Panc1 (cell line): ENCODE measurements at regions not wholly inside any gene's neighbourhood (a gene's known extent, or its start where the extent isn't known, plus 50 kb on each side); places are given as distances from the start of the nearest gene placed in this dataset.
A peak's percentile ranks its signal among the peaks of the same experiment; 100 is the strongest.

Experiments used
- ATAC-seq: fragments of 200-7000 bp; cut with Tn5 transposase; 2 replicates; pipeline ENCODE4 v1.9.1; 2020; ENCODE audit warnings: mild to moderate bottlenecking, moderate library complexity
- BruUV-seq: library from RNA; stranded (reverse); fragments of 400-500 nt; replicated peaks from 2 replicates; lab custom pipeline; 2021; lab: Mats Ljungman, UMichigan
- CTCF ChIA-PET: fragments of 300-600 bp; sonication (Branson Sonifier 250); formaldehyde crosslinking; loops from one replicate; lab custom pipeline; 2022; ENCODE audit warnings: antibody characterized with exemption; lab: Charles Lee
- POLR2A ChIA-PET: fragments of 300-600 bp; sonication (Branson Sonifier 250); formaldehyde crosslinking; loops from one replicate; lab custom pipeline; 2022; ENCODE audit warnings: antibody characterized with exemption; lab: Charles Lee
- DNase-seq: peaks from one replicate; pipeline ENCODE4 v3.0.0-alpha.2; 2010; ENCODE audit warnings: low read depth, low spot score
- H3K27ac ChIP-seq: 2 replicates; pipeline ENCODE4 v1.5.1; 2011; ENCODE audit warnings: mild to moderate bottlenecking, low read length, inconsistent platforms
- H3K27me3 ChIP-seq: fragments of 200-500 bp; sonication (Bioruptor generic); 2 replicates; pipeline ENCODE4 v1.6.0; 2014; ENCODE audit warnings: low read length, inconsistent platforms; ENCODE audit not compliant: control insufficient read depth, insufficient read depth
- H3K36me3 ChIP-seq: fragments of 200-500 bp; sonication (Bioruptor generic); 2 replicates; pipeline ENCODE4 v1.5.1; 2014; ENCODE audit warnings: inconsistent platforms, mild to moderate bottlenecking, low read length, moderate library complexity; ENCODE audit not compliant: control insufficient read depth, insufficient read depth
- H3K4me1 ChIP-seq: 2 replicates; pipeline ENCODE4 v1.5.1; 2011; ENCODE audit warnings: inconsistent platforms, mild to moderate bottlenecking, low read length, moderate library complexity; ENCODE audit not compliant: control insufficient read depth, insufficient read depth
- H3K4me3 ChIP-seq, 2 experiments: 2 replicates each; pipeline ENCODE4 v1.5.1; 2011 to 2012; ENCODE audit warnings: low read depth in 2 of 2, low read length in 2 of 2, mild to moderate bottlenecking in 2 of 2, inconsistent platforms in 1 of 2, moderate library complexity in 1 of 2
- H3K9me3 ChIP-seq: fragments of 200-500 bp; sonication (Bioruptor generic); 2 replicates; pipeline ENCODE4 v1.5.1; 2014; ENCODE audit warnings: low read depth, mild to moderate bottlenecking, inconsistent platforms, low read length, moderate library complexity; ENCODE audit not compliant: control insufficient read depth, insufficient read depth
- CTCF ChIP-seq: fragments of 450-650 bp; IDR thresholded peaks from 2 replicates; pipeline ENCODE4 v1.5.1; 2017; ENCODE audit warnings: mild to moderate bottlenecking
- POLR2AphosphoS5 ChIP-seq: IDR thresholded peaks from 2 replicates; pipeline ENCODE4 v1.6.1; 2012; ENCODE audit warnings: mild to moderate bottlenecking, low read depth, low read length, moderate library complexity
- REST ChIP-seq, 2 experiments: IDR thresholded peaks; 2 replicates each; pipeline ENCODE4 v1.6.1; 2011 to 2012; ENCODE audit warnings: low read depth in 2 of 2, control low read depth in 1 of 2, low read length in 1 of 2, mild to moderate bottlenecking in 1 of 2, moderate library complexity in 1 of 2; ENCODE audit not compliant: insufficient read depth in 1 of 2
- SIN3A ChIP-seq: IDR thresholded peaks from 2 replicates; pipeline ENCODE4 v1.6.1; 2012; ENCODE audit warnings: low read depth, mild to moderate bottlenecking, low read length, moderate library complexity, borderline replicate concordance; ENCODE audit not compliant: insufficient read depth
- TCF7L2 ChIP-seq: IDR thresholded peaks from 2 replicates; pipeline ENCODE4 v1.6.1; 2011; ENCODE audit warnings: mild to moderate bottlenecking, low read depth, low read length, inconsistent platforms
- in situ Hi-C: cut with HindIII; loops from 2 replicates; pipeline ENCODE4 v1.10.0; 2016; ENCODE audit warnings: low sequenced_read_pairs, low pct_unique_long_range_greater_than_20kb
- intact Hi-C: fragments of 100-400 bp; cut with micrococcal nuclease; formaldehyde crosslinking; loops from one replicate; pipeline ENCODE4 v1.10.0; 2022; ENCODE audit not compliant: unreplicated experiment

GRCh38 chrX:43349363-43349762, 306.7 kb upstream of the MAOA start:
- POLR2A ChIA-PET = no interaction called here
- in situ Hi-C loops = no loop called here
- BruUV-seq = no TSS peak

GRCh38 chrX:43350935-43351334, 305.2 kb upstream of the MAOA start:
- intact Hi-C loops = loop anchor here (10.0 kb wide), 1 partner anchor 204 kb away; no protein-coding TSS in a partner anchor
- Histone ChIP-seq H3K9me3 (no peaks in the 10 kb centered on the region), H3K4me3 (no peak overlapping the region), H3K27me3 (no peaks in the 10 kb centered on the region), H3K4me1 (no peaks in the 10 kb centered on the region), H3K27ac (no peak overlapping the region), H3K36me3 (no peaks in the 10 kb centered on the region)
- ChIA-PET CTCF (no interaction called here), POLR2A (no interaction called here)
- BruUV-seq = no TSS peak
- ATAC-seq = no peak
- no peak for DNase-seq
- TF ChIP-seq SIN3A (no peak), TCF7L2 (no peak)
- in situ Hi-C loops = no loop called here

More at GRCh38 chrX:43349363-43349762, 306.7 kb upstream of the MAOA start:
- CTCF ChIA-PET = no interaction called here
- Histone ChIP-seq H3K27ac (no peak overlapping the region), H3K4me3 (no peak overlapping the region), H3K9me3 (no peaks in the 10 kb centered on the region), H3K4me1 (no peaks in the 10 kb centered on the region), H3K36me3 (no peaks in the 10 kb centered on the region), H3K27me3 (no peaks in the 10 kb centered on the region)
- TF ChIP-seq CTCF = peak; percentile 48
- TF ChIP-seq POLR2AphosphoS5 = no peak
- no peak for TF ChIP-seq TCF7L2
- TF ChIP-seq REST (IDR thresholded peaks at IDR 0.05; ENCODE audit: insufficient read depth in 1 of 2, low read depth in 2 of 2, low read length in 1 of 2) = no peak
- no peak for TF ChIP-seq SIN3A
- DNase-seq (peak; percentile 25), ATAC-seq (no peak)
- intact Hi-C loops = no loop called here

GRCh38 chrX:43357741-43358140, 298.4 kb upstream of the MAOA start:
- ATAC-seq (no peak), DNase-seq (no peak)
- ChIA-PET CTCF (no interaction called here), POLR2A (no interaction called here)
- Histone ChIP-seq H3K27me3 (no peaks in the 10 kb centered on the region), H3K27ac (no peak overlapping the region), H3K4me1 (no peaks in the 10 kb centered on the region), H3K36me3 (no peaks in the 10 kb centered on the region), H3K9me3 (no peaks in the 10 kb centered on the region), H3K4me3 (no peak overlapping the region)
- BruUV-seq = no TSS peak
- intact Hi-C loops = loop anchor here (10.0 kb wide), 1 partner anchor 197 kb away; no protein-coding TSS in a partner anchor
- TF ChIP-seq TCF7L2 (no peak), POLR2AphosphoS5 (no peak), REST (IDR thresholded peaks at IDR 0.05; ENCODE audit: insufficient read depth in 1 of 2, low read depth in 2 of 2, low read length in 1 of 2) (no peak), SIN3A (no peak), CTCF (no peak)
- in situ Hi-C loops = no loop called here
